Stimulated activated CD4-positive, alpha-beta T cell treated with anti-CD3 and anti-CD28 coated beads, TNF-alpha, amount 100 ng/mL, for 1 hour (primary cell): ENCODE measurements at regions not wholly inside any gene's neighbourhood (a gene's known extent, or its start where the extent isn't known, plus 50 kb on each side); places are given as distances from the start of the nearest gene placed in this dataset.
"Not testable (repeated sequence)": the region's sequence is repeated elsewhere in the genome, so short reads cannot be mapped to it uniquely, and the experiment has no call there.

Experiments used
- DNase-seq, 3 donors: peaks; one replicate each; pipeline ENCODE4 v3.0.0-alpha.2; 2020; ENCODE audit warnings: low read depth in 3 of 3, low spot score in 1 of 3

GRCh38 chr2:56510610-56511009 is 326.8 kb downstream of the CCDC85A start:
- no peak for DNase-seq

- no peak for DNase-seq
Observed at GRCh38 chr2:56515399-56515798, 331.6 kb downstream of the CCDC85A start.

- DNase-seq: no peak
Observed at GRCh38 chr2:56519806-56520205, 336.0 kb downstream of the CCDC85A start.

- DNase-seq: no peak
Observed at GRCh38 chr2:56522605-56523089, 338.9 kb downstream of the CCDC85A start.

- no peak for DNase-seq
Observed at GRCh38 chr2:56523816-56524215, 340.0 kb downstream of the CCDC85A start.

GRCh38 chr2:56531668-56532420 is 348.1 kb downstream of the CCDC85A start:
- no peak for DNase-seq

- no peak for DNase-seq
Observed at GRCh38 chr2:56534321-56534720, 350.5 kb downstream of the CCDC85A start.

- no peak for DNase-seq
Observed at GRCh38 chr2:56537756-56538155, 354.0 kb downstream of the CCDC85A start.

- DNase-seq: no peak
Observed at GRCh38 chr2:56539618-56540017, 355.8 kb downstream of the CCDC85A start.

- no peak for DNase-seq
Observed at GRCh38 chr2:56540467-56540866, 356.7 kb downstream of the CCDC85A start.

GRCh38 chr2:56540916-56541315 is 357.1 kb downstream of the CCDC85A start:
- DNase-seq: no peak

GRCh38 chr2:56542213-56542612 is 358.4 kb downstream of the CCDC85A start:
- no peak for DNase-seq

- no peak for DNase-seq
Observed at GRCh38 chr2:56565143-56565542, 381.4 kb downstream of the CCDC85A start.

GRCh38 chr2:56571074-56571473 is 387.3 kb downstream of the CCDC85A start:
- no peak for DNase-seq

GRCh38 chr2:56576001-56576400 is 392.2 kb downstream of the CCDC85A start:
- no peak for DNase-seq

GRCh38 chr2:56580242-56580641 is 396.5 kb downstream of the CCDC85A start:
- no peak for DNase-seq

- DNase-seq: no peak
Observed at GRCh38 chr2:56582570-56582969, 398.8 kb downstream of the CCDC85A start.

- DNase-seq: no peak
Observed at GRCh38 chr2:56583796-56584315, 400.1 kb downstream of the CCDC85A start.

- no peak for DNase-seq
Observed at GRCh38 chr2:56587456-56587855, 403.7 kb downstream of the CCDC85A start.

GRCh38 chr2:56589194-56589593 is 405.4 kb downstream of the CCDC85A start:
- no peak for DNase-seq

- no peak for DNase-seq
Observed at GRCh38 chr2:56589835-56590234, 406.0 kb downstream of the CCDC85A start.

GRCh38 chr2:56590611-56591010 is 406.8 kb downstream of the CCDC85A start:
- DNase-seq: no peak

GRCh38 chr2:56606086-56606485 is 422.3 kb downstream of the CCDC85A start:
- DNase-seq: not testable (repeated sequence)
